NOMO-1 (cell line): ENCODE measurements at regions not wholly inside any gene's neighbourhood (a gene's known extent, or its start where the extent isn't known, plus 50 kb on each side); places are given as distances from the start of the nearest gene placed in this dataset.

ENCODE experiments used
- DNase-seq, 2 experiments: peaks; one replicate each; lab custom pipeline; 2025; ENCODE audit not compliant: unreplicated experiment in 2 of 2; lab: John Stamatoyannopoulos, UW

DNA sequence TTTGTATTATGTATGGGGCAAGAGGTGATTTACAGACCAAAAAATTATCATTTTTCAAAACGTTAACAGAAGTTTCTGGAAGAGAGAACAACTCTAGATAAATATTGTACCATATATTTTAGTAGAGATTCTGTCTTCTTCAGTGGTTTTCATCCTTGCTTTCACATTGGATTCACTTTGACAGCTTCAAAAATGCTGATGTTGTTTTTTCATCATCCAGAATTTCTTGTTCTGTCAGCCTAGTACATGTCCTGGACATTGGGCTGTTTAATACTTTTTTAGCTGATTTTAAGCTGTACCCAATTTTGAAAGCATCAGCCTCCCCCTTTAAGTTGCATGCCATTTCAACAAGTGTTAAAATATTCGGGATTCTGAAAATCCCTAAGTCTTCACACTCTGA, 711.3 kb upstream of the LRATD1 start:
- DNase-seq = no peak

DNA sequence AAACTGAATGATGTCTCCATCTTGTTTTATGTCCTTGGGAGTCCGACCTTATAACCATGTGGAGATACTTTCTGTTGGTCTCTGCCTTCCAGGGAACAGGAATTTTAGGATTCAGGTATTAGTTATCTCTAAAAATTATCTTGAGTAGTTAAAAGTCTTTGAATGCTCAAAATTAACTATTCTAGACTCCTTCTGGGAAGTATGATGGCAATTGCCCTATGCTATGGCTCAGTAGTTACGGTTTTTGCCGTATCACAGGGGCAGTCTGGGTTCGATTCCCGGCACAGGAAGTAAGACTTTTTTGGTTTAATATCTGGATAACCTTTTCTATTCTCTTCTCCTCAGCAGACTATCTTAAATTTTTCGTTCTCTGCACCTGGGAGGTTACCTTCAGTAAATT, 708.7 kb upstream of the LRATD1 start:
- no peak for DNase-seq

DNA sequence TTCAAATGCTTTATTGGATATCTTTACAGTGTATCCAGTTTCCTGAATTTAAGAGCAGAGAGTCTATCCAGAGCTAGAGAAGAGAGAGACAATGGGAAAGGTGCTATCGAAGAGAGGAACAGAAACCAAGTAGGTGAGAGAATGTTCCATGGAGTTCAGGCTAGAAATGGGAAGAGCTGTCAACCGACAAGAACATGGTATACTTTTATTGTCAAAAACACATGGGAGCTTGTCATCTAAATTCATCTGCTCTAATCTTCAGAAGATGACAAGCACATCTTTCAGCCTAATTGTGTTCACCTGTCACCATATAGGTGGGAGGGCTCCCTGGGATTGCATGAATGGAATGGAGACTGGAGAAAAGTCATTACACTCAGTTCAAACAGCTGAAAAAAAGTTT, 690.4 kb upstream of the LRATD1 start:
- no peak for DNase-seq

DNA sequence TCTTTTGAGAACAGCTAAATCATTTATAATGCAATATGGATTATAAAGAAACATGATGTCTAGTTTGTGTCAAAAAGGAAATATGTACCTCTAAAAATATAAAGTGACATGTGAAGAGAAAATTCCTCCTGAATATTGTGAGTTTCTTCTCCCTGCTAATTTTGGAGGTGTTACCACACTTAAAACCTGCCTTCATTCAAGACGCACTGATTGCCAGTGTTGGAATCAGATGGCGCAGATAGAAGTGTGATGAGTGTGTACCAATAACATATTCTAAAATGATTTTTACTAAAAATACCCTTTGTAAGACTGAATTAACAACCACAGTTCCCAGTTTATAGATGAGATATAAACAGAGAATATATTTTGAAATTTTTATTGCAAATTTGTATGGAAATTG, 681.8 kb upstream of the LRATD1 start:
- no peak for DNase-seq

DNA sequence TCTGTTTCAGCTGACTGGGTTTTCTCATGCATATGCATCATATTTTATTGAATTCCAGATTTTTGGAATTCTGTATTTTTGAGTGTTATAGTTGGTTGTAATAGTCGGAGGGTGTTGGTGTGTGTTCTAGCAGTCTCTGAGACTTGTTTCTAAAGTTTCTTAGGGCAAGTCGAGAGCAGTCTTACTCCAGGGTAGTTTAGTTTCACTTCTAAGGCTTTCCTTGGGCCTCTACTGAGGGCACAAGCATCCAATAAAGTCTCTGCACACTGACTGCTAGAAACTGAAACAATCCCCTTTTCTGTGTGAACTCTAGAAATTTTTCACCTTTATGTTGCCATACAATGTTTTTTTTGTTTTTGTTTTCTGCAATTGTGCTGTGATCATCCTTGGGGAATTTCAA, 663.7 kb upstream of the LRATD1 start:
- DNase-seq = no peak

DNA sequence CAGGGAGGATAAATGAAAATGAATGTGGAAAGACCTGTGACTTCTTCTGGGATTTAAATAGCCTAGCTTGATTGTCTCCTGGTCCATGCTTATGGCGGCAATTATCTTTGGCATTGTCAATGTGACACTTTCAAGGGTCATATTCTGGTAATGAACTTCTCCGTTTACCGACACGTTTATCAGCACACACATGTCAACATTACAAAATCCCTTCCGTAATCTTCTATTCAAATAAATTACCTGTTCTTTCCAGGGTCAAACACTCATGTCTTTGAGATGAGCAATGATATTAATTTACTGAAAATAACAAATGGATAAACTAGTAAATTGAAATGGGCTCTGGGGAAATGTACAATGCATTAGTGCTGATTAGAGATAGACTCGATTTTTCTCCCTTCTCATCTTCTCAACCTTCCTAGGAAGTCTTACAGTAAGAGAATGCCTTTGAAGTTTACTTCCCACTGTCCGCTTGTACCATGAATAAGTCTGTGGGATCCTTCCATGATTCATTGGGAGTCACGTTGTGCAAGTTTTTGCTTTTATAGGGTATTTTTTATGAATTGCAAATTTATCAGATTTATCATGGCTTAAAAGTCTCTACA, 646.3 kb upstream of the LRATD1 start:
- no peak for DNase-seq

DNA sequence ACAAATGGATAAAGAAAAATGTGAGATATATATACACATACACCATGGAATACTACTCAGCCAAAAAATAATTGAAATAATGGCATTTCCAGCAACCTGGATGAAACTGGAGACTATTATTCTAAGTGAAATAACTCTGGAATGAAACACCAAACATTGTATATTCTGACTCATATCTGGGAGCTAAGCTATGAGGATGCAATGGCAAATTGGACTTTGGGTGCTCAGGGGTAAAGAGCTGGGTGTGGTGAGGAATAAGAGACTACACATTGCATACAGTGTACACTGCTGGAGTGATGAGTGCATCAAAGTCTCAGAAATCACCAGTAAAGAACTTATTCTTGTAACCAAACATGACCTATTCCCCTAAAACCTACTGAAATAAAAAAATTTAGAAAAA, 636.0 kb upstream of the LRATD1 start:
- DNase-seq = no peak

DNA sequence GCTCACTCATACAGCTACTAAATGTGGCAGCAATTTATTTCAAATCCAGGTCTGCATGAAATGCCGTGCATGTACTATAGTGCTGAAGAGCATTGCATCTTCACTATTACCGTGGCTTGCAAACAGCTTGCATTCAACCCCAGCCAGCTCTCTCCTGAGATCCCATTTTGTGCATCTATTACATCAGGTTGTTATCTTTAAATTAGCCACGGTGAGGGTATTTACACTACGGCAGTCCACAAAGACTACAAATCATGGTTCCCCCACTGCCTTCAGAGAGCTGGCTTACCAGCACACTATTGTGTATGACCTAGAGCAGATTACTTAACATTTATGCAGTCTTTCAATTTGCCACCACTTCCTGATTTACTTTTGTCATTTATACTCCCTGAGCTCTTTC, 621.3 kb upstream of the LRATD1 start:
- no peak for DNase-seq

DNA sequence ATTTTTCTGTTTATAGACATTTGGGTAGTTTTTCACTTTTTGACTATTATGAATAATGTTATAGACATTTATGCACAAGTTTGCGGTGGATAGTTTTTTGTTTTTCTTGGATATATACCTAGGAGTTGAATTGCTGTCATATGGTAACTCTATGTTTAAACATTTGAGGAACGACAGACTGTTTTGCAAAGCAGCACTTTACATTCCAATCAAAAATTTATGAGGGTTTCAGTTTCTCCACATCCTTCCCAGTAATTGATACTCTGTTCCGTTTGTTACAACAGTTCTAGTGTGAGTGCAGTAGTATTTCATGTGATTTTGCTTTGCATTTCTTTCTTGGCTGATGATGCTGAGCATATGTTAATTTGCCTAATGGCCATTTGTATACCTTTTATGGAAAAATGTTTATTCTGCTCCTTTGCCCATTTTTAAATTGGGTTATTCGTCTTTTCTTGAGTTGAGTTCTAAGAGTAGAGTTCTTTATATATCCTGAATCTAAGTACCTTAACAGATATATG, 617.3 kb upstream of the LRATD1 start:
- DNase-seq = no peak

DNA sequence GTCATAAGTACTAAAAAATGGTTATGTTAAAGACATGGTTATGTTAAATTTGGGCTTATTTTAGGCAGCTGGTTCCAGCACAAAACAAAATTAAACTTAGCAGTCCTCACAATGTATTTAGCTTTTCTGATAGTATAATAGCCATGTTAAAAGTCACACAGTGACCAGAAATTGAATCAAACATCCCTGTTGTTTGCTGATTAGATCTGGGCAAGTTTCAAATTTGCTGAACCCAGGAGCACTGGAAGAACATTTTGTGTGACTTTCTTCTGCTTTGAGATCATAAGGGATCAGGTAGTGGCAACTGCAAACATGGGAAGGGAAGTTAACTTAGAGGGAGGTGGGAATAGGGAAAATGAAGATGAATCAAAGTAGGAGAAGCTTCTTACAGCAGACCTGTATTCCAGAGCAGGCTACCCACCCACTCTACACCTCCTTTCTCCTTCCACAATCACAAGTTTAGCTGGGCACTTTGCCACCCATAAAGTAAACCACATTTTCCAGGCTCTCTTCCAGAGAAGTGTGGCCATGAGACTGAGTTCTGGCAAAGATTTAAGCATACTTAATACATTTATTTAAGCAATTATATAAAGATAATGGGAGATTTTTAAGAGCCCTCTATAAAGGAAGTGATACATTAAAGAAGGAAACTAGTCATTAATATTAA, 616.1 kb upstream of the LRATD1 start:
- DNase-seq = no peak

DNA sequence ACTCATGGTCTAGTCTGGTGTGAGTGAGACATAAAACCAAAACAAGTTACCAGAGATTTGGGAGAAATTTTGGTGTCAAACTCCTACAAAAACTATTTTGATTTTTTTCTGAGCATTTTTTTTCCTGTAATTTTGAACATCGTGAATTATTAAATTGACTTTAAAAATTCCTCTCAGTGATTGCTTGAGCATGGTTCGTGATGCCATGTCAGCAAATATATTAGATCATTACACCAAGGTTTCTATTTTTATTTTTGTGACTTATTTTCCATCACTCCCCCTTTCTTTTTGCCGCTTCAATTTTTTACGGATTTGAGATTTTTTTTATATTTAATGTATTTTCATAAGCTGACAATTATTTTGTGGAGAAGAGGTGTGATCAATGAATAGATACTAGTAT, 613.9 kb upstream of the LRATD1 start:
- DNase-seq = no peak

DNA sequence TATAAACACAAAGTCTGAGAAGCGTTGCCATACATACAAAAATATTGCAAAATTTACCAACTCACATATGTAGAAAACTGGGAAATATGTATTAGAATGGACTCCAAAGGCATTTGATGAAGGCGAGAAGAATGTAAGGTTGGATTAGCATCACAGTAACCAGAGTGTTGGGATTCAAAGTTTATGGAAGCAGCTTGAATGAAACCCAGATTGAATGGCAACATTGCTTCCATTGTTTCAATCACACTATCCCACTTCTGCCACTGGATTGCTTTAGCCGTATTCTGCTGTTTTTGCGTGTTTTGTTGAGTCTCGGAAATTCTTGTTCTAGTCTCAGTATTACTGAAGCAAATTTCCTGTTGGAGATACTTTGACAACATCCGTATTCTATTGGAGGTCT, 609.0 kb upstream of the LRATD1 start:
- DNase-seq = no peak

DNA sequence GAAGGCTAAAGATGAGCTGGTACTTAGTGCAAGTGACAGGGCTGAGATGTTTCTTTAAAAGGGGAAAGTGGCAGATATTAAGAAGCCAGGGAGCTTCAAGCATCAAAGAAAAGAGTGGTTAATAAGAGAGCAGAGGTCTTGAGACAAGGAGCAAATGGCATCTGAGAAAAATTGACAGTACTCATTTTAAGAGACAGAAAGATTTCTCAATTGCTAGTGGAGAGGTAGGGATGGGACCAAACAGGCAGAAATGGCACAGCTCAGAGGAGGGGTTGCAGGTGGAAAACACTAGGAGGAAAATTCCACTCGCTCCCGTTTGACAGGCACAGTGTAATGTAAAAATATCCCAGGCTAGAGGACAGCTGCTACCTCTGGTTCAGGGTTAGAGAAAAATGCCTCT, 593.4 kb upstream of the LRATD1 start:
- no peak for DNase-seq

DNA sequence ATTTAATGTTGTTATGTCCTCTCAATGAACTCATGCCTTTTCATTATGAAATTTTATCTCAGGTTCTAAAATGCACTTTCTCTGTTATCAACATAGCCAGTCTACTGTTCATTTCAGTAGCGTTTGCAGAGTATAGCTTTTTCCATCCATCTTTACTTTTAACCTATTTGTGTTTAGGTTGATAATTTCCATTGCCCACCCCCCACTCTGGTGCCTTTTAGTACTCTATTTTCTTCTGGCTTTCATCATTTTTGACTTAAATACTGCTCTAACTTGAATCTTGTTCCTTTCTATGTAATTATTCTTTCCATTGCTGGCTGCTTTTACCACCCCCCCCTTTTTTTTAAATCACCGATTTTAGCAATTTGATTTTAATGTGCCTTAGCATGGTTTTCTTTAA, 585.0 kb upstream of the LRATD1 start:
- no peak for DNase-seq

DNA sequence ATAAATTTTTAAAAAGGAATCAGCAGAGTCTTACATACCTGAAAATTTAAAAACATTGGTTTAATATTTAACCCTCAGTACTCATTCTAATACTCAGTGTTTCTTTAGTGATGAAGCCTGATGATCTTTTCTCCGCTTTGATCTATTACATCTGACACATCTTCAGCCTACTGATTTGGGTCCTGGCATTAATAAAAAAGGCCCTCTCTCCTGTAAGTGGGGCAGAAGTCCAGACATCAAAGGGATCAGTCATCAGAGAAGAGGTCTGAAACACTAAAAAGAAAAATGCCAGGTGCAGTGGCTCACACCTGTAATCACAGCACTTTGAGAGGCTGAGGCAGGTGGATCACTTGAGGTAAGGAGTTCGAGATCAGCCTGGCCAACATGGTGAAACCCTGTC, 581.1 kb upstream of the LRATD1 start:
- DNase-seq = no peak

DNA sequence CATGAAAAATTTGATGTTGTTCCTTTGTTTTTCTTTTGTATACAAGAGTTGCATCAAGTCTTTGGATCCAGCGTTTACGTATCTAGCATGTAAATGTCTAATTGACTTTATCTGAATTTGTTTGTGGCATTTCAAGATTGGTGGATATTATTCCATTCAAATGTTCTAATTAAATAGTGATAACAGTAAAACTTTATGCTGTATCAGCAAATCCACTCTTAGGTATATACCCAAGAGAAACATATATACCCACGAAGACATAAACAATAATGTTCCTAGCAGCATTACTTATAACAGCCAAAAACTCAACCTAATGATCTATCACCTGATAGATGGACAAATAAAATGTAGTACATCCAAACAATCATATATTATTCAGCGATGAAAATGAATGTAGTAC, 579.4 kb upstream of the LRATD1 start:
- no peak for DNase-seq

DNA sequence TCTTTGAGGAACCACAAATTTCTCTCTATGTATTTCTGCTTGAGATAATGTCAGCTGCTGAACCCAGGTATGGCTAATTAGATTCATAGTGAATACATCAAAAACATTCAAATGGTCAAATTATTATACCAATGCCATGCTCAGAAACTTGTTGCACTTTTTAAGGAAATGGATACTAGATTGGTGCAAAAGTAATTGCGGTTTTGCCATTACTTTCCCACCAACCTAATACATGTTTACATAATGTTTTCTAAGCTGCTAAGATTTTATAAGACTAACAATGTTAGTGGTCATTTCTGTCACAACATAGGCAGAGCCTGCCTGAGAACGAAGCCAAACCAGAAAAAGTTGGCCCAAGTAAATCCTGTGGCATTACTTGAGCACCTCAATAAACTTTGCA, 568.2 kb upstream of the LRATD1 start:
- no peak for DNase-seq

DNA sequence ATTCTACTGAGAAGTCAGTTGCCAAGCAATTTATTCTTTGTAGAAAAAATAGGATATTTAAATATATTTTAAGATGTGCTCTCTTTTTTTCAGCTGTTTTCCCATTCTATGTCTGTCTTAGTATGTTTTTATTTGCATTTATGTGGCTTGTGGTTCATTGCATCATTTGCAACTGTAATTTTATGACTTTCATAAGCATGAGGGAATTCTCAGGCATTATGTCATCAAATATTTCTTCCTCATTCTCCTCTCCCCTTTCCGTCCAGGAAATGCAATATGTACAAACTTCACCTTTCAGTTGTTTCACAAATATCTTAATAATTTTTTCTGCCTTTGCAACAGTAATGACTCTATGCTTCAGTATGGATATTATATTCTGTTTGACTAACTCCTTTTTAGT, 560.2 kb upstream of the LRATD1 start:
- DNase-seq = no peak

DNA sequence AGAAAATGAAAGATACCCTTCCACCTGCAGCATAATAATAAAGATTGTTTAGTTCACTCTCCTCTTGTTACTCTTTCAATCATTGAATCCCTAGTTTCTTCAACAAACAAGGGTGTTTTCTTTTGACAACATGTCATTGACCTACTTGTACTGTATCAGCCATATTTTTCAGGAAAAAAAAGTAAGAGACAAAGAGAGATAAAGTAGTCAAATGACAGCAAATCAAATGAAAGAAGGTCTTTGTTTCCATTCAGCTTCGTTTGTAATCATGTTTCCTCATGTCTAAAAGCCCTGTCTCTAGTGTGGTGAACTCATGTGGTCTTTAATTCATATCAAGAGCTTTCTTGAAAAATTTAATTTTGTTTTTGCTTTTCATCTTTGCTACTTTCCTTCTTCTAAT, 557.8 kb upstream of the LRATD1 start:
- DNase-seq = no peak

DNA sequence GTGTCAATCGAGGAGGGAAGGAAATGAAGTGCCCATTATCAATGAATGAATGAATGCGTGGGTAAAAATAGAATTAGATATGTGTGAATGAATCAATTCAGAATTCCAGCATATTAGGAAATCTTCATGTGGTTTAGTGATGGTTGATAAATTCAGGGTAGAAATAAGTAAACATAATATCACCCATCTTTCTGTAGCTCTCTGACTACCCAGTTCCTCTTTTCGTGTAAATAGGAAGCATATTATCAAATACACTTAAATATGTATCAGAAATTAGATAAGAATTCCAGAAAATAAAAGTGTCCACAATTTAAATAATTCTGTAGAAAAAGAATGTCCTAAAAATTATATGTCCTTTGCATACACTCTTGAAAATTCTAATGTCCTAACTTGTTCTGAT, 552.9 kb upstream of the LRATD1 start:
- no peak for DNase-seq

DNA sequence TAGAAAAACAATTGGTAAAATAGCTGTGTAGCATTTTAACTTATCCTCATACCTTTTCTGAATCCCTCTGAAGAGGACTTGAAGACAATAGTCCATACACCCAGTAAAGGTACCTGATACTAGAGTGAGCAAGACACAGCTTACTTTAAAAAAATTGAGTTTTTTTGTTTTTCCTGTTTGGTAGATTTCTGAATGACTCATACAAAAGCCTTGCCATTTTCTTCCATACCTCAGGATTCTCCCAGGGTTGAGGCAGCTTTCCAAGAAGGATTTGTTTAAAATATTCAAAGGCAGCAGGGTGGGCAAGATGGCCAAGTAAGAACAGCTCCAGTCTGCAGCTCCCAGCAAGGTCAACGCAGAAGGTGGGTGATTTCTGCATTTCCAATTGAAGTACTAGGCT, 551.0 kb upstream of the LRATD1 start:
- DNase-seq = no peak

DNA sequence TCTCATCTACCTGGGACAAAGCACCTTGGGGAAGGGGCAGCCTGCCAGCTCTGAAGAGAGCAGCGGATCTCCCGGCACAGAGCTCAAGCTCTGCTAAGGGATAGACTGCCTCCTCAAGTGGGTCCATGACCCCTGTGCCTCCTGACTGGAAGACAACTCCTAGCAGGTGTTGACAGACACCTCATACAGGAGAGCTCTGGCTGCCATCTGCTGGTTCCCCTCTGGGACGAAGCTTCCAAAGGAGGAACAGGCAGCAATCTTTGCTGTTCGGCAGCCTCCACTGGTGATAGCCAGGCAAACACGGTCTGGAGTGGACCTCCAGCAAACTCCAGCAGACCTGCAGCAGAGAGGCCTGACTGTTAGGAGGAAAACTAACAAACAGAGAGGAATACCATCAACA, 549.9 kb upstream of the LRATD1 start:
- no peak for DNase-seq

DNA sequence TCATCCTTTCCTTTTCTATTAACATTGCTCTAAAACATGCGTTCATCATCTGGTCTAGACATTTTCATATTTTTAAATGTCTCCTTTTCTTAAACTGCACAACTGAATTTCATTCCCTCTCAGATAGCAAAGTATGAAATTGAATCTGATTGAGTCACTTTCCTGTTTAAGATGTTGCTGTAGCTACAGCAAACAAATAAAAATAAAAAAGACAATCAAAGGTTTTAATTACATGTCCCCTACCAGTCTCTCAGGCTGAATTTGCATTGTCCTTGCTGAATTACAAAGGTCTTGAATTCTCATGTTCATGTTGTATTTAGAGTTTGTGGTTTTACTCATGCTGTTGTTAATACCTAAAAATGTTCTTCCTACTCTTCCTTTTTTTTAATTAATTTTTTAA, 537.9 kb upstream of the LRATD1 start:
- no peak for DNase-seq
